K562 (cell line): ENCODE measurements at regions not wholly inside any gene's neighbourhood (a gene's known extent, or its start where the extent isn't known, plus 50 kb on each side); places are given as distances from the start of the nearest gene placed in this dataset.
A peak's percentile ranks its signal among the peaks of the same experiment; 100 is the strongest.

Experiments used
- ATAC-seq: fragments of 200-7000 bp; cut with Tn5 transposase; 3 replicates; pipeline ENCODE4 v1.9.1; 2020; ENCODE audit warnings: moderate library complexity
- BruUV-seq: library from RNA; stranded (reverse); fragments of 400-500 nt; replicated peaks from 2 replicates; lab custom pipeline; 2021; lab: Mats Ljungman, UMichigan
- CTCF ChIA-PET: fragments of 300-600 bp; formaldehyde crosslinking; extraction: SDS; loops from one replicate; lab custom pipeline; 2021; ENCODE audit warnings: low intra/inter-chr PET ratio; lab: Yijun Ruan, JAX
- POLR2A ChIA-PET: fragments of 300-600, 350-650 bp; sonication (Branson Sonifier 250); formaldehyde crosslinking; extraction: SDS; loops from one replicate; lab custom pipeline; 2021; ENCODE audit warnings: antibody characterized with exemption, inconsistent platforms; lab: Yijun Ruan, JAX
- DNase-seq, 4 experiments: peaks; one replicate each; pipeline versions ENCODE4 v3.0.0 to v3.0.0-alpha.2; 2011 to 2018; ENCODE audit warnings: low spot score in 3 of 4, mixed read lengths in 3 of 4; ENCODE audit errors: extremely low read depth in 1 of 4
- FAIRE-seq: peaks from 2 replicates; lab custom pipeline; 2011; peaks lifted over from hg19 to GRCh38; lab: Jason Lieb, UNC
- H2AFZ ChIP-seq: 2 replicates; pipeline ENCODE4 v1.6.0; 2011; ENCODE audit warnings: low read depth, low read length, control low read depth, inconsistent platforms
- H3K27ac ChIP-seq: fragments of 200-600 bp; 3 replicates; pipeline ENCODE4 v1.8.0; 2011; ENCODE audit warnings: low read depth, mild to moderate bottlenecking, control low read depth, inconsistent platforms, low read length, moderate library complexity, mixed read lengths; ENCODE audit errors: extremely low read depth
- H3K27me3 ChIP-seq, 2 experiments: fragments of 300-600 bp in 1 of 2; 2 replicates in 1 of 2; 3 replicates in 1 of 2; pipeline versions ENCODE4 v1.6.0 to v1.8.0; 2011; ENCODE audit warnings: inconsistent platforms in 2 of 2, low read length in 2 of 2, mild to moderate bottlenecking in 1 of 2, mixed read lengths in 1 of 2, moderate library complexity in 1 of 2; ENCODE audit not compliant: control insufficient read depth in 2 of 2, insufficient read depth in 2 of 2
- H3K36me3 ChIP-seq: fragments of 300-600 bp; 3 replicates; pipeline ENCODE4 v1.8.0; 2011; ENCODE audit warnings: mild to moderate bottlenecking, low read length, inconsistent platforms; ENCODE audit not compliant: control insufficient read depth, insufficient read depth
- H3K4me1 ChIP-seq, 2 experiments: fragments of 200-600 bp in 1 of 2; replicated peaks in 1 of 2; 2 replicates in 1 of 2; 3 replicates in 1 of 2; pipeline versions ENCODE4 v1.5.1 to v1.8.0; 2011; ENCODE audit warnings: inconsistent platforms in 2 of 2, low read length in 2 of 2, mild to moderate bottlenecking in 1 of 2, mixed read lengths in 1 of 2, moderate library complexity in 1 of 2; ENCODE audit not compliant: control insufficient read depth in 2 of 2, insufficient read depth in 2 of 2
- H3K4me2 ChIP-seq: 2 replicates; pipeline ENCODE4 v1.6.1; 2011; ENCODE audit warnings: low read length, control low read depth, inconsistent platforms, mixed read lengths; ENCODE audit not compliant: insufficient read depth
- H3K4me3 ChIP-seq: fragments of 200-600 bp; sonication (generic), shearing (Covaris generic); 2 replicates; pipeline ENCODE4 v1.5.1; 2016; ENCODE audit warnings: control low read depth, inconsistent platforms
- H3K79me2 ChIP-seq: fragments of 200-600 bp; 3 replicates; pipeline ENCODE4 v1.8.0; 2011; ENCODE audit warnings: low read length, inconsistent platforms; ENCODE audit not compliant: control insufficient read depth, insufficient read depth
- H3K9ac ChIP-seq, 2 experiments: 2 replicates each; pipeline versions ENCODE4 v1.6.0 to v1.6.1; 2011; ENCODE audit warnings: low read depth in 2 of 2, low read length in 2 of 2, control low read depth in 1 of 2, inconsistent platforms in 1 of 2, mild to moderate bottlenecking in 1 of 2, mixed read lengths in 1 of 2; ENCODE audit not compliant: insufficient read depth in 1 of 2
- H3K9me1 ChIP-seq: one replicate; pipeline ENCODE4 v1.6.0; 2011; ENCODE audit warnings: inconsistent platforms, mild to moderate bottlenecking, low read length, moderate library complexity; ENCODE audit not compliant: control insufficient read depth, insufficient read depth
- H3K9me3 ChIP-seq: replicated peaks from 2 replicates; pipeline ENCODE4 v1.5.1; 2011; ENCODE audit warnings: low read depth, low read length, inconsistent platforms; ENCODE audit not compliant: control insufficient read depth, insufficient read depth
- H4K20me1 ChIP-seq: replicated peaks from 2 replicates; pipeline ENCODE4 v1.6.1; 2011; ENCODE audit warnings: low read length, inconsistent platforms, mixed read lengths; ENCODE audit not compliant: control insufficient read depth, insufficient read depth
- C11orf30 ChIP-seq: fragments of 450-650 bp; IDR thresholded peaks from 2 replicates; pipeline ENCODE4 v1.6.1; 2016; ENCODE audit warnings: low read depth, mild to moderate bottlenecking
- CBFB ChIP-seq: sonication (generic); formaldehyde crosslinking; IDR thresholded peaks from 2 replicates; pipeline ENCODE4 v1.4.0; 2020; ENCODE audit warnings: mild to moderate bottlenecking, missing genetic modification reagents
- DPF2 ChIP-seq: fragments of 450-650 bp; IDR thresholded peaks from 2 replicates; pipeline ENCODE4 v1.6.1; 2016
- EP300 ChIP-seq: IDR thresholded peaks from 2 replicates; pipeline ENCODE4 v1.6.1; 2012; ENCODE audit warnings: low read length, improper control_type of control experiment
- ETV1 ChIP-seq: fragments of 450-650 bp; conservative IDR thresholded peaks from 2 replicates; pipeline ENCODE4 v1.6.1; 2016; ENCODE audit warnings: missing genetic modification characterization, control low read depth, low read depth, missing compliant biosample characterization
- FOXJ2 ChIP-seq: fragments of 200-800 bp; sonication (Bioruptor generic); IDR thresholded peaks from 2 replicates; pipeline ENCODE4 v1.6.1; 2016; ENCODE audit warnings: missing genetic modification characterization, missing compliant biosample characterization
- HDAC3 ChIP-seq: fragments of 450-650 bp; IDR thresholded peaks from 2 replicates; pipeline ENCODE4 v1.6.1; 2018; ENCODE audit warnings: borderline replicate concordance, mild to moderate bottlenecking, moderate library complexity; ENCODE audit not compliant: partially characterized antibody
- ILK ChIP-seq: fragments of 450-650 bp; IDR thresholded peaks from 2 replicates; pipeline ENCODE4 v1.6.1; 2016; ENCODE audit warnings: missing genetic modification characterization, low read depth, mild to moderate bottlenecking, missing compliant biosample characterization, moderate library complexity, borderline replicate concordance
- MITF ChIP-seq: IDR thresholded peaks from 2 replicates; pipeline ENCODE4 v1.6.1; 2014; ENCODE audit warnings: antibody characterized with exemption
- NFE2 ChIP-seq: IDR thresholded peaks from 2 replicates; pipeline ENCODE4 v1.6.1; 2014; ENCODE audit warnings: antibody characterized with exemption, low read depth
- POLR3G ChIP-seq: IDR thresholded peaks from 2 replicates; pipeline ENCODE4 v1.6.1; 2011; ENCODE audit not compliant: insufficient read length, insufficient replicate concordance; ENCODE audit errors: extremely low read depth
- POU5F1 ChIP-seq: fragments of 150-350 bp; IDR thresholded peaks from 2 replicates; pipeline ENCODE4 v1.6.1; 2014; ENCODE audit warnings: borderline replicate concordance, low read length, low read depth, mild to moderate bottlenecking; ENCODE audit not compliant: partially characterized antibody
- RBBP5 ChIP-seq: fragments of 200-600 bp; sonication (generic); IDR thresholded peaks from 2 replicates; pipeline ENCODE4 v1.6.1; 2012; ENCODE audit warnings: borderline replicate concordance, mild to moderate bottlenecking, low read length, control low read depth, inconsistent platforms; ENCODE audit not compliant: insufficient read depth, poor library complexity, severe bottlenecking
- RBFOX2 ChIP-seq: fragments of 200-400 bp; formaldehyde crosslinking; IDR thresholded peaks from 2 replicates; pipeline ENCODE4 v1.6.1; 2017; ENCODE audit warnings: low read depth, mild to moderate bottlenecking, low read length, moderate library complexity
- RHOXF2B ChIP-seq: fragments of 250-450 bp; sonication (Bioruptor Pico); conservative IDR thresholded peaks from 2 replicates; pipeline ENCODE4 v1.5.1; 2021
- SNRNP70 ChIP-seq: fragments of 200-400 bp; formaldehyde crosslinking; optimal IDR thresholded peaks from 2 replicates; pipeline ENCODE3; 2017; ENCODE audit warnings: low read depth, low read length
- ZNF133 ChIP-seq: fragments of 250-450 bp; sonication (Bioruptor Pico); IDR thresholded peaks from 2 replicates; pipeline ENCODE4 v1.4.0; 2020; ENCODE audit warnings: mild to moderate bottlenecking
- ZNF316 ChIP-seq: fragments of 450-650 bp; IDR thresholded peaks from 2 replicates; pipeline ENCODE4 v1.6.1; 2016
- ZNF586 ChIP-seq: fragments of 450-650 bp; formaldehyde crosslinking; conservative IDR thresholded peaks from 2 replicates; pipeline ENCODE4 v1.4.0; 2020; ENCODE audit warnings: mild to moderate bottlenecking, moderate library complexity
- WGBS: fragments of 100-300 bp; shearing (Covaris generic); methylation state at CpG from one replicate; pipeline ENCODE4 v1.1.6; 2016; ENCODE audit warnings: low coverage, mixed read lengths; ENCODE audit not compliant: insufficient coverage; ENCODE audit errors: missing lambda C conversion rate; 5-methylcytosine and 5-hydroxymethylcytosine counted together
- in situ Hi-C: fragments of 300-500 bp; cut with MboI; formaldehyde crosslinking; loops from 4 replicates; pipeline ENCODE4 v1.15.0; 2018; ENCODE audit warnings: inconsistent platforms, mixed read lengths
- intact Hi-C: fragments of 100-400 bp; cut with micrococcal nuclease; formaldehyde crosslinking; loops from 2 replicates; pipeline ENCODE4 v1.14.2; 2022

- TF ChIP-seq EP300 (no peak), SNRNP70 (no peak), ETV1 (tag) (no peak), ZNF316 (no peak), RBFOX2 (no peak), POLR3G (no peak), FOXJ2 (no peak), HDAC3 (no peak)
Observed at GRCh38 chr5:105259581-105260217, 1697.1 kb upstream of the NUDT12 start (continued).

GRCh38 chr5:105238561-105238960 lies 1676.0 kb upstream of the NUDT12 start:
- BruUV-seq, result no TSS peak
- H3K4me1 ChIP-seq, result no peaks in the 10 kb centered on the region; a peak in 1 of 5 replicates
- 0% methylated on average over 3 of the region's 3 CpGs for WGBS
- TF ChIP-seq ZNF133 (CRISPR knock-in tag) (no peak), NFE2 (peak; percentile 78), MITF (no peak), CBFB (no peak), RBBP5 (no peak), ZNF586 (CRISPR knock-in tag) (no peak), ILK (no peak), RHOXF2B (CRISPR knock-in tag) (no peak), POU5F1 (no peak), C11orf30 (peak; percentile 97), DPF2 (peak; percentile 44; the same call in 1 of the 2 replicates)

More at GRCh38 chr5:105238561-105238960, 1676.0 kb upstream of the NUDT12 start:
- H3K4me2 ChIP-seq, result no peak overlapping the region
- FAIRE-seq (peak; percentile 87), ATAC-seq (peak; percentile 84), DNase-seq (peak in 2 of 4 experiments; percentile 17 to 54)
- no peaks in the 10 kb centered on the region for H4K20me1 ChIP-seq
- H3K27ac ChIP-seq, result peak overlapping the region; percentile 10; the same call in 2 of the 3 replicates
- no peaks in the 10 kb centered on the region for H3K27me3 ChIP-seq
- in situ Hi-C loops, result no loop called here
- H3K4me3 ChIP-seq, result no peak overlapping the region
- H3K9ac ChIP-seq, result no peak overlapping the region
- no peaks in the 10 kb centered on the region for H3K79me2 ChIP-seq
- no peaks in the 10 kb centered on the region for H3K36me3 ChIP-seq
- CTCF ChIA-PET, result no interaction called here
- H2AFZ ChIP-seq, result no peak overlapping the region
- H3K9me3 ChIP-seq, result no peaks in the 10 kb centered on the region
- intact Hi-C loops, result no loop called here
- no peaks in the 10 kb centered on the region for H3K9me1 ChIP-seq
- POLR2A ChIA-PET, result interaction anchor here (1.1 kb wide), 1 partner anchor 9 kb away, joined by 3 read pairs; no protein-coding TSS in a partner anchor
